ENCODE measurements at regions not wholly inside any gene's neighbourhood (a gene's known extent, or its start where the extent isn't known, plus 50 kb on each side); places are given as distances from the start of the nearest gene placed in this dataset.
"Not testable (repeated sequence)": the region's sequence is repeated elsewhere in the genome, so short reads cannot be mapped to it uniquely, and the experiment has no call there.

GRCh38 chr7:81527651-81528050 lies 242.2 kb downstream of the HGF start:
- DNase-seq, result no peak

DNA sequence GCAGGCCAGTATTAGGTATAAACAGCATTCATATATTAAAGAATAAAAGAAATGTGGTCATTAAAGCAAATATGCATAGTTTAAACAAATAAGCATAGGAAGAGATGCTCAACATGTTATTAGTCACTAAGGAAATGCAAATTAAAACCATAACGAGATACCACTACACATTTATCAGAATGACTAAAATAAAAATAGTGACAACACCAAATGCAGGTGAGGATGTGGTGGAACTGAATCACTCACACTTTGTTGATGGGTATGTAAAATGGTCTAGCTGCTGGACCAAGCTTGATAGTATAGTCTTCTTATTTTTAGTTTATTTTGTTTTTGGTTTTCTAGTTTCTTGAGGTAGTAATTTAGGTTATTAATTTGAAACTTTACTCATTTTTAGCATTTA lies 242.9 kb downstream of the HGF start:
- DNase-seq, result no peak

DNA sequence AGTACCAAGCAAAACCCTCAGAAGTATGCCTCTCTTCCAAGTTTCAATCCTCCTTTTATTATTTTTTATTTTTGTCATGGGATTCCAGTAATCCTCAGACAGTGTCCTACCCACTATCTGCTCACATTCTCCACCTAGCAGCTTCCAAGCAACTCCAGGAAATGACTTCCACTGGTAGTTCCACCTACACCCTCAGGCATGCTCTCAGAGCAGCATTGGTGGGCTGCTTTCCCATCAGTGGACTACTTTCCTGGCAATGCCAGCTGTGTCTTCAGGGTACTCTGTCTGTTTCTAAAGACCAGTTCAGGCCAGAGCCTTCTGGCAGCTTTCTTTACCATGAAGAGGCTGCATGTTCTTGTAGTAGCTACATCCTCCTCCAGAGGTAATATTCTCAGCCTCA lies 244.0 kb downstream of the HGF start:
- DNase-seq, result no peak

GRCh38 chr7:81519886-81520285 lies 250.0 kb downstream of the HGF start:
- no peak for DNase-seq

DNA sequence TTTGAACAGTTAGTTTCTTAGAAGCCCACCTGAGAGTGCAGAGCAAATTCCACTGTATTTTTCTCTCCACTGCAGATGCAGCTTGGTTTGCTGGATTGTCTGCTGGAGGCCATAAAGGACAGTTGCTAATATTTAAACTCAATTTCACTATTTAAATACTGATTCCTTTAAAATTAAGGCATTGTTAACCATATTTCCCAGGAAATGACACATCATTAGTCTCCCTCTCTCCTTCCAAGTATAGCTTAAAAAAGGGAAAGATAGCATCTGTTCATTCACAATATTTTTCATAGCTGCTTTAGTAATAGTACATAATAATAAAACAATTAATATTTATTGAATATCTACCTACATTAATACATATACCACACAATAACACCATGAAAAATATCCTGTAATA lies 252.9 kb downstream of the HGF start:
- DNase-seq, result peak; percentile 40

DNA sequence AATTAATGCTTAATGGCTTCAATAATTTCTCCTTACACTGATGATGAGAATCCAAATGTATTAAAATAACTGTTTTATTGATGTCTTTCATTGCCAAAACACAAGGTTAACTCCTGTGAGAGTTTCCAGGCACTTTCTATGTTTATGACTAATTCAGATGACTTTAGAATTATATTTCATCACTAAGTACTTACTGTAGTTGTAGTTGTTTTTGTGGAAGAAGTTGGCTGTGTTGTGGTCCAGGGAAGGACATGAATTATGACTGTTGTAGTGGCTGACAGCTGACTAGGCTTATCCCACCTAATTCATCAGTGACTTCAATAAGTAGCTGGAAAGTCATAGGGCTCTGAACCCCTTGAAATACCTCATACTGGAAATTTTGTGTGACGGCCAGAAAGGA lies 254.8 kb downstream of the HGF start:
- DNase-seq, result peak; percentile 52

GRCh38 chr7:81514546-81514945 lies 255.3 kb downstream of the HGF start:
- no peak for DNase-seq

DNA sequence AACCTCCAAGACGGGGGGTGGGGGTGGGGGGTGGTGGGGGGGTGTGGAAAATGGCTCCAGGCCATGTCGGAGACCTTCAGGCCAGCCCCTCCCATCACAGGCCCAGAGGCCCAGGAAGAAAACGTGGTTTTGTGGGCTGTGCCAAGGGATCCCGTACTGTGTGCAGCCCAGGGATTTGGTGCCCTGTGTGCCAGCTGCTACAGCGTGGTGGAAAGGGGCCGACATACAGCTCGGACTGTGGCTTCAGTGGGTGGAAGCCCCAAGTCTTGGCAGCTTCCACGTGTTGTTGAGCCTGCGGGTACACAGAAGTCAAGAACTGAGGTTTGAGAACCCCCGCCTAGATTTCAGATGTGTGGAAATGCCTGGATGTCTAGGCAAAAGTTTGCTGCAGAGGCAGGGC lies 259.7 kb downstream of the HGF start:
- no peak for DNase-seq

- DNase-seq, result no peak
Observed at GRCh38 chr7:81507221-81507620, 262.6 kb downstream of the HGF start.

DNA sequence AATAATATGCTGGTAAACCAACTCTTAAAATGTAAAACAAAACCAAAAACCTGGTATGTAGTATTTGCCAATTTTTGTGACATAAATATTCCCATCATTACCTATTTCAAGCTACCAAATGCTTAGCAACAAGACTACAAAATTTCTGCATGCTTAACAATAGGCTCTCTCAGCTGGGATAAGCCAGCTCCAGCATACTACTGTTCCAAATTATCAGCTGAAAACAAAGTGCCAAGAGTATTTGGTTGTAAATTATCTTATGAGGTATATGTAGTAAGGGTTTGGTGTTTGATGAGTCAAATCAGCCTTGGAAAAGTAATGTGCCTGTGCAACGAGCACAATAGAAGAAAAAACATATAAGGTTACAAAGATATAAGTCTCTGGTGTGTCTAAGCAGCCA lies 263.2 kb downstream of the HGF start:
- DNase-seq, result no peak

GRCh38 chr7:81503771-81504170 lies 266.1 kb downstream of the HGF start:
- DNase-seq, result no peak

DNA sequence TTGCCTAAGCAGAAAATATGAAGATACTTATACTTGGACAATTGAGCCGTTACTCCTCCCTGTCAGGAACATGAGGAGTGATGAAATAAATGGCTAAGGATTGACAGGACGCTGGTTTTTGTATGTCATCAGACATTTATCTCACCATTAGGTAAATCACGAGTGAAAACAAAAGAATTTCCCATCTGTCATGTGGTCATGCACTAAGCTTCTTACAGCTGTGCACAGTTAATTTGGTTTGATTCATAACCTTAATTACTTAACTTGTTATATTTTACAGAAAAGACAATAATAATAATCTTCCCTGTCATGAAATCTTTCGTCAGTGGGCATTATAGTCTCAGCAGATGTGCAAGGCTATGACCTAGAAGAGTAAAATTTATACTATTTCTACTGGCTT lies 266.5 kb downstream of the HGF start:
- DNase-seq, result no peak

GRCh38 chr7:81501220-81501619 lies 268.6 kb downstream of the HGF start:
- DNase-seq, result peak; percentile 63

DNA sequence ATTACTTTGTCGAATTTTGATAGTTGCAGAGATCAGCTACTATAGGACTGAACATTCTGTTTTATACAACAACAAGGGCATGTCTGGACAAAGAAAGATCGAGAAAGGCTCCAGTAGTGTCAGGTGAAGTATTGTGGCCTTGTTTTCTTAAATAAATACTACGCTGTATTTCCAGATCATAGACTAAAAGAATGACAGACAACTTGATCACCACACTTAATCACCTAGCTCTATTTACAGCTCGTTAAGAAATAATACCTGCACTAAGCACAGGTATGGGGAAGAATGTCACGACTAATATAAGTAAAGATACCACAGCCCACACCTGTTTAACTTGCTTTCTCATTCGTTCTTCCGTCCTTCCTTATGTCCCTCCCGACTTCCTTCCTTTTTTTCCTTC lies 269.2 kb downstream of the HGF start:
- DNase-seq, result no peak

DNA sequence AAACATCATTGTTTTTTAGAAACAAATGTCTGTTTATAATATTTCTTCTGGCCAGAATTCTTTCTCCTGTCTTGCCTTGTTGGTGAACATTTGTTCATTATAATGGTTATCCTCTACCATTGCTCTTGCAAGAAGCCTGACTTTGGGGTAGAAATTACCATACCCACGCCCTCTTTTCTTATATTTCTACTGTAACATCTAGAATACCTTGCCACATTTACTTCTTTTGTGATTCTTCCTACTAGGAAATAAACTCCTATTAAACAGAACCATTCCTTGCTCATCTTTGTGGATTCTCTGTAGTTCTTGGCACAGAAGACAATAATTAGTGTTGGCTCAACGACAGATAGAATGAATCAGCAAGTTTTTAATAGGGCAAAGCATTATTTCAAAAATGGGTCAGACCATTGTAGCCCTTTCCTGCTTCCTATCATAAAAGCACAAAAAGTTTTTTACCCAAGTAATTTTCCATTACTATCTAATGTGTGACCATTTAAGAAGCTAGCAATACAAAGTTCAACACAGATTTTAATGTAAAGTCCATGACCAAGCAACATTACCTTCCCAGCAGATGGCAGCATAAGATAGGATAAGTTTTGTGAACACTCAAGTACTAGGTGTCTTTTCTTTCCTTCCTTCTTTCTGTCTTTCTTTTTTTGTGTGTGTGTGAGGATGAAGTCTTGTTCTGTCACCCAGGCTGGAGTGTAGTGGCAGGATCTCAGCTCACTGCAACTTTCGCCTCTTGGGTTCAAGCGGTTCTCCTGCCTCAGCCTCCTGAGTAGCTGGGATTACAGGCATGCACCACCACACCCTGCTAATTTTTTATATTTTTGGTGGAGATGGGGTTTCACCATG lies 270.4 kb downstream of the HGF start:
- peak; percentile 67 for DNase-seq

GRCh38 chr7:81498176-81498575 lies 271.7 kb downstream of the HGF start:
- DNase-seq, result no peak

DNA sequence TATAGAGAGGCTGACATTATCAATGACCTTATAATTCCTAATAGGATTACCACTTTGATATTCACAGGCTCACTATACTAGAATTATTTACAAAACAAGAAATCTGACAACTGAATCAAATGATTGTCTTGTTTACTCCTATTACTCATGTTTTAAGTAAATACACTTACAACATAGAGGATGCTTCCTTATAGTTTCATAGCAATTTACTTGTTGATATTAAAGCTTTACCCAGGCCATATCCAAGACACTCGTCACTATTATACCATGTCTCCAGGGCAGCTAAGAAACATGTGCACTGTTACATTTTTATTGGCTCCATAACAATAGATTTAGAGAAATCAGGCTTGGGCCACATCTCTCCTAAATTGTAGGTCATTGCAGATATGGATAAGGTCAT lies 276.9 kb downstream of the HGF start:
- no peak for DNase-seq

DNA sequence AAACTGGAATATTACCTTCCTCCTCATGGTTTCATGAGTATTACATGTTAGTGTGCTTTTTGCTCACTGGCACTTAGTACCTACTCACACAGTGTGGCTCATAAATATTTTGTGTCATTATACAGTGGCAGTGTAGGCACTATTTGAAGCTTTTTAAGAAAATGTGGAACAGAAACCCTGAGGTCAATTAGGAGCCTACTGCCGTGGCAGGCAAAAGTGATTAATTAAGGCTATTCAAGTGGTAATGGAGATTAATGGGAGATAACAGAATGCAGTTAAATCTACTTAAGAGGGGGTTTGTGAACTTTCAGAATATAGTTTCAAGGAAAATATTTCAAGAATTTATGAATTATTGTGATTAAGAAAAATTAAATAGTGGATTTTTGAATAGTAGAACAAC lies 277.6 kb downstream of the HGF start:
- DNase-seq, result no peak

GRCh38 chr7:81491573-81491972 lies 278.3 kb downstream of the HGF start:
- no peak for DNase-seq

DNA sequence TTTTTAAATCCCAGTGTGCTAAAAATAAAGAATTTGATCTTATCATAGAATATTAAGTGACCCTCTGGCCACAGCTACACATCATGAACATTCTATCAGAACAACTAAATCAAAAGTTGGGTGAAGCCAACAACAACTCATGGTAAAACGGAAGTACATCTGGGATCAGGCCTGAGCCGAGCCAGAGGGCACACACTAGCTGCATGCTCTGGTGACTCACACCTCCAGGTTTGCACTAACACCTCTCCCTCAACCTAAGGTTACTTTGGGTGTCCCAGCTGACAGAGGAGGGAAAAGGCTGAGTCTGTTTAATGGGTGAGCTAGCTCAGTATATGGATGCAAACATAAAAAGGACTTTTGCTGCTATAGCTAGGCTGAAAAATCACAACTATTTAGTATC lies 281.6 kb downstream of the HGF start:
- no peak for DNase-seq

DNA sequence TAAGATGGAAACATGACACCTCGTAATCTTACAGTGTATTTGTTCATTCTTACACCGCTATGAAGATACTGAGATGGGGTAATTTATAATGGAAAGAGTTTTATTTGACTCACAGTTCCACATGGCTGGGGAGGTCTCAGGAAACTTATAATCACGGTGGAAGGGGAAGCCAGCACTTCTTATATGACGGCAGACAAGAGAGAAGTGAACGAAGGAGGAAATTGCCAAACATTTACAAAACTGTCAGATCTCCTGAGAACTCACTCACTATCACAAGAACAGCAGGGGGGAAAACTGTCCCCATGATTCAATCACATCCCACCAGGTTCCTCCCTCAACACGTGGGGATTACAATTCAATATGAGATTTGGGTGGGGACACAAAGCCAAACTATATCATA lies 282.3 kb downstream of the HGF start:
- DNase-seq, result no peak

GRCh38 chr7:81484261-81484660 lies 285.6 kb downstream of the HGF start:
- peak; percentile 67 for DNase-seq

GRCh38 chr7:81482600-81483186 lies 287.2 kb downstream of the HGF start:
- DNase-seq, result peak; percentile 41

DNA sequence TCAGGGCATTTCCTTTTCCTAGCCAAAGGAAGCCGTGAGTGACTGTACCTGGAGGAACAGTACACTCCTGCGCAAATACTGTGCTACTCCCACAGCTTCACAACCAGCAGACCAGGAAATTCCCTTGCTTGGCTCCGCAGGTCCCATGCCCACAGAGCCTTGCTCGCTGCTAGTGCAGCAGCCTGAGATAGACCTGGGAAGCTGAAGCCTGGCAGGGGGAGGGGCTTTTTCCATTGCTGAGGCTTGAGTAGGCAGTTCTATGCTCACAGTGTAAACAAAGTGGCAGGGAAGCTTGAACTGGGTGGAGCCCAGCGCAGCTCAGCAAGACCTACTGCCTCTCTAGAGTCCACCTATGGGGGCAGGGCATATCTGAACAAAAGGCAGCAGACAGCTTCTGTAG lies 291.2 kb downstream of the HGF start:
- no peak for DNase-seq

DNA sequence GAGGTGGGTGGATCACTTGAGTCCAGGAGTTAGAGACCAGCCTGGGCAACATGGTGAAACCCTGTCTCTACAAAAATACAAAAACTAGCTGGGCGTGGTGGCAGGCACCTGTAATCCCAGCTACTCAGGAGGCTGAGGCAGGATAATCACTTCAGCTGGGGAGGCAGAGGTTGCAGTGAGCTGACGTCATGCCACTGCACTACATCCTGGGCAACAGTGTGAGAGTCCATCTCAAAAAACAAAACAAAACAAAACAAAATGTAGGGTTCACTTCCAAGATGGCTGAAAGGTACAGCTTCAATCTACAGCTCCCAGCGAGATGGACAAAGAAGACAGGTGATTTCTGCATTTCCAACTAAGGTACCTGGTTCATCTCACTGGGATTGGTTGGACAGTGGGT lies 291.6 kb downstream of the HGF start:
- not testable (repeated sequence) for DNase-seq

All from HCEC 1CT (cell line).